ENCODE measurements at regions not wholly inside any gene's neighbourhood (a gene's known extent, or its start where the extent isn't known, plus 50 kb on each side); places are given as distances from the start of the nearest gene placed in this dataset.

DNA sequence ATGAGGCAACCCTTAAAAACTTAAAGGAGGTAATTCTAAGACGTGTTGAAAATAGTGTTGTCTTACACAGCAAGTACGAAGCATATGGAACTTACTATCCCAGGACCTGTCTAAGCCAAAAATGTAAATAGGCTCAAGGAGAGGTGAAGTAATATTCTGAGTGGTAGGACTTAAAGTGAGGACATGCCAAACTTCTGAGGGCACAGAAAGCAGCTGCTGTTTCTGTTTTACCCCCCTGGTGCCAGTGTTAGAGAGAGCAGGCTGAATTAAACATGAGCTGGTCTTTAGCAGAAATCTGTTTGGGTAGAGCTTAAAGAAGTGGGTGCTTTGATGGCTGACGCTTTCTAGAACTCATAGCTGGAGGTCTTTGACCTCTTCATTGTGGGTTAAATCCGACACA lies 149.7 kb upstream of the NPHP3 start:
- H3K9me3 Mint-ChIP-seq: no peaks in the 10 kb centered on the region
- H3K27me3 Mint-ChIP-seq: peaks cover 0 to 7% of the 10 kb centered on the region in 2 donors
- H3K4me3 Mint-ChIP-seq: no peak overlapping the region
- H3K4me1 Mint-ChIP-seq: no peaks in the 10 kb centered on the region
- H3K36me3 Mint-ChIP-seq: no peaks in the 10 kb centered on the region
- ATAC-seq (replicated peaks) (no peak), DNase-seq (no peak)
- no peak overlapping the region for H3K27ac Mint-ChIP-seq

GRCh38 chr3:132870541-132870940 lies 148.3 kb upstream of the NPHP3 start:
- H3K4me1 Mint-ChIP-seq: no peaks in the 10 kb centered on the region
- H3K27ac Mint-ChIP-seq: no peak overlapping the region
- H3K36me3 Mint-ChIP-seq: no peaks in the 10 kb centered on the region
- DNase-seq: no peak
- no peak overlapping the region for H3K4me3 Mint-ChIP-seq
- peaks cover 0 to 7% of the 10 kb centered on the region in 2 donors for H3K27me3 Mint-ChIP-seq
- no peaks in the 10 kb centered on the region for H3K9me3 Mint-ChIP-seq
- no peak for ATAC-seq (replicated peaks)

DNA sequence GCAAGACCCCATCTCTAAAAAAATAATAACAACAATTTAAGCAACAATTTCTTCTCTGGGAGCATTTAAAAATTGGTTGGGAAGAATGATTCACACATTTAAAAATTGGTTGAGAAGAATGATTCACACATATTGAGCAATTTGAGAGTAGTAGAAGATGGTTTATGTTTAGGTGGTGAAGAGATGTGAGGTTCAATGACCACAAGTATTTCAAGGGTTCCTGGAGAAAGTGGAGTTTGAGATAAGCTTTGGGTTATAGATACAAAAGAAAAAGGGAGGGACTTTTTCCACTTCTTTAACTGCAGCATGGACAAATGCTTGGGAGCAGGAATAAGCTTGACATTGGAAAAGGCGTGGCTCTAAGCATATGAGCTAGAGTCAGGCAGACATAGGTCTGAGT lies 145.7 kb upstream of the NPHP3 start:
- no peaks in the 10 kb centered on the region for H3K4me1 Mint-ChIP-seq
- peaks cover 0 to 7% of the 10 kb centered on the region in 2 donors for H3K27me3 Mint-ChIP-seq
- H3K36me3 Mint-ChIP-seq: no peaks in the 10 kb centered on the region
- no peak overlapping the region for H3K27ac Mint-ChIP-seq
- DNase-seq: no peak
- H3K9me3 Mint-ChIP-seq: no peaks in the 10 kb centered on the region
- no peak for ATAC-seq (replicated peaks)
- no peak overlapping the region for H3K4me3 Mint-ChIP-seq

GRCh38 chr3:132867526-132867925 lies 145.3 kb upstream of the NPHP3 start:
- DNase-seq: no peak
- peaks cover 0 to 7% of the 10 kb centered on the region in 2 donors for H3K27me3 Mint-ChIP-seq

DNA sequence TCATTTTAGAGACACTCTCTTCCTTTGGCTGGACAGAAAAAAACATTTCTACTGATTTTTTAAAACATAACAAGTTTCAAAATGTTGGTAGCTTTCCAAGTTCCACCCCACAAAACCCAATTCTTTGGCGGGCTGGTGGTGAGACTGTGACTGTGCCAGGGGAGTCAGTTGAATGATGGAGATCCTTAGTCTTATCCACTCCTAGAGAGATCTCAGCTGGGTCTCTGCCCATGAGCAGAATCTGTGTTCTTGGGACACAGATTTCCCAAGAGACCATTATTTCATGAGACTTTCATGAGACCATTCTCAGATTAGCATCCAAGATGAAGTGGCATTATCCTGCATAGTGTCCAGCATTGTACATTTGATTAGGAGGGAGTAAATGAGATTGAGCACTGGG lies 135.1 kb upstream of the NPHP3 start:
- H3K27ac Mint-ChIP-seq: no peak overlapping the region
- ATAC-seq (replicated peaks) (no peak), DNase-seq (no peak)
- no peaks in the 10 kb centered on the region for H3K4me1 Mint-ChIP-seq
- H3K27me3 Mint-ChIP-seq: no peaks in the 10 kb centered on the region
- no peak overlapping the region for H3K4me3 Mint-ChIP-seq
- no peaks in the 10 kb centered on the region for H3K9me3 Mint-ChIP-seq
- H3K36me3 Mint-ChIP-seq: no peaks in the 10 kb centered on the region

More at GRCh38 chr3:132867526-132867925, 145.3 kb upstream of the NPHP3 start:
- no peak overlapping the region for H3K27ac Mint-ChIP-seq
- H3K4me3 Mint-ChIP-seq: no peak overlapping the region
- no peak for ATAC-seq (replicated peaks)
- no peaks in the 10 kb centered on the region for H3K36me3 Mint-ChIP-seq
- no peaks in the 10 kb centered on the region for H3K4me1 Mint-ChIP-seq
- H3K9me3 Mint-ChIP-seq: no peaks in the 10 kb centered on the region

GRCh38 chr3:132854856-132855535 lies 132.8 kb upstream of the NPHP3 start:
- DNase-seq: no peak
- ATAC-seq (replicated peaks): no peak
- Mint-ChIP-seq H3K4me1 (no peaks in the 10 kb centered on the region), H3K27ac (no peak overlapping the region), H3K36me3 (no peaks in the 10 kb centered on the region), H3K9me3 (peaks cover 6 to 9% of the 10 kb centered on the region in 2 donors), H3K27me3 (no peaks in the 10 kb centered on the region), H3K4me3 (no peak overlapping the region)

- Mint-ChIP-seq H3K4me1 (no peaks in the 10 kb centered on the region), H3K27me3 (peaks cover 5 to 6% of the 10 kb centered on the region in 2 donors), H3K36me3 (no peaks in the 10 kb centered on the region), H3K4me3 (no peak overlapping the region), H3K27ac (no peak overlapping the region), H3K9me3 (peaks cover 6 to 13% of the 10 kb centered on the region in 2 donors)
- no peak for DNase-seq
- ATAC-seq (replicated peaks): no peak
These were observed 125.8 kb upstream of the NPHP3 start for GRCh38 chr3:132847849-132848625.

- peaks cover 0 to under 1% of the 10 kb centered on the region in 2 donors for H3K9me3 Mint-ChIP-seq
- ATAC-seq (replicated peaks) (no peak), DNase-seq (no peak)
- no peaks in the 10 kb centered on the region for H3K4me1 Mint-ChIP-seq
- H3K36me3 Mint-ChIP-seq: no peaks in the 10 kb centered on the region
- peaks cover 1 to 11% of the 10 kb centered on the region in 2 donors for H3K27me3 Mint-ChIP-seq
- no peak overlapping the region for H3K27ac Mint-ChIP-seq
- no peak overlapping the region for H3K4me3 Mint-ChIP-seq
These were observed 121.8 kb upstream of the NPHP3 start for GRCh38 chr3:132843851-132844553.

- no peaks in the 10 kb centered on the region for H3K36me3 Mint-ChIP-seq
- ATAC-seq (replicated peaks) (no peak), DNase-seq (no peak)
- H3K27ac Mint-ChIP-seq: no peak overlapping the region
- no peak overlapping the region for H3K4me3 Mint-ChIP-seq
- peaks cover 0 to 11% of the 10 kb centered on the region in 2 donors for H3K27me3 Mint-ChIP-seq
- H3K4me1 Mint-ChIP-seq: no peaks in the 10 kb centered on the region
- no peaks in the 10 kb centered on the region for H3K9me3 Mint-ChIP-seq
These were observed 121.1 kb upstream of the NPHP3 start for GRCh38 chr3:132843349-132843748.

- Mint-ChIP-seq H3K27ac (no peak overlapping the region), H3K4me3 (no peak overlapping the region), H3K9me3 (no peaks in the 10 kb centered on the region), H3K4me1 (no peaks in the 10 kb centered on the region), H3K36me3 (no peaks in the 10 kb centered on the region), H3K27me3 (peaks cover 0 to 11% of the 10 kb centered on the region in 2 donors)
- no peak for DNase-seq
- no peak for ATAC-seq (replicated peaks)
These were observed 119.4 kb upstream of the NPHP3 start for GRCh38 chr3:132841621-132842020.

DNA sequence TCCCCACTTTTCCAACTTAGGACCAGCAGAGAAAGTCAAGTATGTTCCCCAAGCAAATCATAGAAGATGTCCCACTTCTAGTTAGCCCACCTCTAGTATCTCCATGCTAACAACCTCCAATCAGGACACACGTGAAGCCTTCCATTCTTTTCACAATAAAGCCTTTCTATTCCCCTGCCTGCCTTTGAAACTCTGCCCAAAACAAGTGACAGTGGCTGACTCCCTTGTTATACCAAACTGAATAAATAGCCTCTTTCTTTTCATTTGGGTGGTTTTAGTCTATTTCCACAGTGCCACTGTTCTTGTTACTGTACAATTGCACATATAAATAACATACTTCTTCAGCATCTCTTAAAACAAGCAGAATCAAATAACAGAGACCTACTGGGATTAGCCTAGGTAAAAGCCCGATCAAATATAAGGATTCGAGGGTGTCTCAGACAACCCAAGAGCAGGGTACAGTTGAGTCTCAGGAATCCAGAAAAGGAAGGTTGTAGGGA lies 118.0 kb upstream of the NPHP3 start:
- ATAC-seq (replicated peaks): no peak
- Mint-ChIP-seq H3K4me3 (no peak overlapping the region), H3K27ac (no peak overlapping the region), H3K4me1 (no peaks in the 10 kb centered on the region), H3K9me3 (no peaks in the 10 kb centered on the region), H3K27me3 (peaks cover 0 to 13% of the 10 kb centered on the region in 2 donors), H3K36me3 (no peaks in the 10 kb centered on the region)
- DNase-seq: no peak

DNA sequence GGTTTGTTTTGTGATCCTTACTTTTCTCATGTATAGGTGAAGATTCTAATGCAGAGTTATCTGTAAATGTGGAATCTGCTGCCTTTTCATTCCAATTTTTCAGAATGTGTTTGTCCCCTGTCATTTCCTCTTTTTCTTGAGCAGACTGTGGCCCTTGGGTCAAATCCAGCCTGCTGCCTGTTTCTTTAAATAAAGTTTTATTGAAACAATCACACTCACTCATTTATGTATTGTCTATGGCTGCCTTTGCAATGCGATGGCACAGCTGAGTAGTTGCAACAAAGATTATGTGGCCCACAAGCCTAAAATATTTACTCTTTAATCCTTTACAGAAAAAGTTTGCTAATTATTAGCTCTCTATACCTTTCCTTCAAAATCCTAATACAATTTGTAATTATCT lies 116.3 kb upstream of the NPHP3 start:
- DNase-seq (no peak), ATAC-seq (replicated peaks) (no peak)
- Mint-ChIP-seq H3K27ac (no peak overlapping the region), H3K9me3 (no peaks in the 10 kb centered on the region), H3K4me3 (no peak overlapping the region), H3K27me3 (peaks cover 0 to 12% of the 10 kb centered on the region in 2 donors), H3K4me1 (no peaks in the 10 kb centered on the region), H3K36me3 (no peaks in the 10 kb centered on the region)

DNA sequence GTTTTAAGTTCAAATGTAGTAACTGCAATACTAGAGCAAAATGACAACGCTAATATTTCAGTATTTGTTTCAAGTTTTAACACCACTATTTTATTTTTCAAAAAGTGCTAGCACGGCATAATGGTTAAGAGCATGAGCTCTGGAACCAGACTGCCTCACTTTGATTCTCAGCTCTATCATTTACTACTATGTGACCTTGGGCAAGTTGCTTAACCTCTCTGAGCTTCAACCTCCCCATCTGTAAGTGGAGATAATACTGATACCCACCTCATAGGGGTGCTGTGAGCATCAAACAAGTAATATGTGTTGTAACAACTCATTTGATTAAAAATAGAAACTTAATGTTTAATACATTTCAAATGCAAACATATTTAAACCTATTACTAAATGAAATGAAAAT lies 115.4 kb upstream of the NPHP3 start:
- DNase-seq (no peak), ATAC-seq (replicated peaks) (no peak)
- H3K4me1 Mint-ChIP-seq: no peaks in the 10 kb centered on the region
- no peak overlapping the region for H3K27ac Mint-ChIP-seq
- peaks cover 0 to 11% of the 10 kb centered on the region in 2 donors for H3K27me3 Mint-ChIP-seq
- no peak overlapping the region for H3K4me3 Mint-ChIP-seq
- no peaks in the 10 kb centered on the region for H3K36me3 Mint-ChIP-seq
- no peaks in the 10 kb centered on the region for H3K9me3 Mint-ChIP-seq

- Mint-ChIP-seq H3K27me3 (peaks cover 0 to 5% of the 10 kb centered on the region in 2 donors), H3K27ac (no peak overlapping the region), H3K4me1 (no peaks in the 10 kb centered on the region), H3K36me3 (no peaks in the 10 kb centered on the region), H3K9me3 (no peaks in the 10 kb centered on the region), H3K4me3 (no peak overlapping the region)
- DNase-seq (no peak), ATAC-seq (replicated peaks) (no peak)
These were observed 112.1 kb upstream of the NPHP3 start for GRCh38 chr3:132834356-132834755.

Data from stimulated activated naive B cell treated with anti-CD40 and anti-IgM and Interleukin-4, amounts not matched to agents 10 μg/mL and 1 μg/mL and 100 μg/mL, for 72 hours (primary cell).